Tibial artery (tissue), 4 donors: ENCODE measurements at regions not wholly inside any gene's neighbourhood (a gene's known extent, or its start where the extent isn't known, plus 50 kb on each side); places are given as distances from the start of the nearest gene placed in this dataset.

ENCODE experiments used
- DNase-seq, 2 donors: peaks; one replicate each; pipeline ENCODE4 v3.0.0-alpha.2; 2019
- H3K27ac ChIP-seq, 2 donors: fragments of 200-600 bp; sonication (generic) in 1 of 2; 1 replicate in 1 of 2; 2 replicates in 1 of 2; pipeline ENCODE4 v1.5.1; 2018 to 2019; ENCODE audit warnings: mild to moderate bottlenecking in 1 of 2
- H3K27me3 ChIP-seq, 2 donors: fragments of 200-600 bp; sonication (generic) in 1 of 2; one replicate each; pipeline versions ENCODE4 v1.5.1 to v1.6.0; 2016 to 2019
- H3K36me3 ChIP-seq, 3 donors: fragments of 200-600 bp; sonication (generic) in 2 of 3; one replicate each; pipeline ENCODE4 v1.5.1; 2016 to 2019; ENCODE audit warnings: mild to moderate bottlenecking in 2 of 3
- H3K4me1 ChIP-seq, 4 donors: fragments of 200-600 bp; sonication (generic) in 2 of 4; 1 replicate in 3 of 4; 2 replicates in 1 of 4; pipeline ENCODE4 v1.5.1; 2016 to 2019
- H3K4me3 ChIP-seq, 2 donors: fragments of 200-600 bp; sonication (generic) in 1 of 2; 1 replicate in 1 of 2; 2 replicates in 1 of 2; pipeline ENCODE4 v1.5.1; 2018 to 2019; ENCODE audit warnings: mild to moderate bottlenecking in 2 of 2
- H3K9me3 ChIP-seq, 3 donors: fragments of 200-600 bp; sonication (generic) in 1 of 3; one replicate each; pipeline ENCODE4 v1.5.1; 2016 to 2019
- intact Hi-C: fragments of 100-400 bp; cut with DNase I; formaldehyde crosslinking; loops from one replicate; pipeline ENCODE4 v1.15.0; 2023; ENCODE audit warnings: low total_unique reads
- TF ChIP-seq, protein P1 (sequence below), 2 experiments: fragments of 200-600 bp in 1 of 2; fragments of 450-650 bp in 1 of 2; IDR thresholded peaks; one replicate each; pipeline ENCODE4 v1.5.1; 2017 to 2019; ENCODE audit warnings: antibody characterized with exemption in 2 of 2, mild to moderate bottlenecking in 1 of 2, moderate library complexity in 1 of 2

GRCh38 chr2:145036421-145037011 is 516.6 kb upstream of the ZEB2 start:
- peak overlapping the region; percentile 19 to 25 for H3K4me3 ChIP-seq
- TF ChIP-seq, protein P1, sequence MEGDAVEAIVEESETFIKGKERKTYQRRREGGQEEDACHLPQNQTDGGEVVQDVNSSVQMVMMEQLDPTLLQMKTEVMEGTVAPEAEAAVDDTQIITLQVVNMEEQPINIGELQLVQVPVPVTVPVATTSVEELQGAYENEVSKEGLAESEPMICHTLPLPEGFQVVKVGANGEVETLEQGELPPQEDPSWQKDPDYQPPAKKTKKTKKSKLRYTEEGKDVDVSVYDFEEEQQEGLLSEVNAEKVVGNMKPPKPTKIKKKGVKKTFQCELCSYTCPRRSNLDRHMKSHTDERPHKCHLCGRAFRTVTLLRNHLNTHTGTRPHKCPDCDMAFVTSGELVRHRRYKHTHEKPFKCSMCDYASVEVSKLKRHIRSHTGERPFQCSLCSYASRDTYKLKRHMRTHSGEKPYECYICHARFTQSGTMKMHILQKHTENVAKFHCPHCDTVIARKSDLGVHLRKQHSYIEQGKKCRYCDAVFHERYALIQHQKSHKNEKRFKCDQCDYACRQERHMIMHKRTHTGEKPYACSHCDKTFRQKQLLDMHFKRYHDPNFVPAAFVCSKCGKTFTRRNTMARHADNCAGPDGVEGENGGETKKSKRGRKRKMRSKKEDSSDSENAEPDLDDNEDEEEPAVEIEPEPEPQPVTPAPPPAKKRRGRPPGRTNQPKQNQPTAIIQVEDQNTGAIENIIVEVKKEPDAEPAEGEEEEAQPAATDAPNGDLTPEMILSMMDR (IDR thresholded peaks at IDR 0.05): no peak

GRCh38 chr2:145034511-145034910 is 514.6 kb upstream of the ZEB2 start:
- Histone ChIP-seq H3K27ac (no peak overlapping the region), H3K27me3 (no peaks in the 10 kb centered on the region), H3K4me3 (no peak overlapping the region), H3K36me3 (no peaks in the 10 kb centered on the region), H3K4me1 (peaks cover 0 to 37% (median 9%) of the 10 kb centered on the region in 4 donors), H3K9me3 (no peaks in the 10 kb centered on the region)
- no peak for DNase-seq
- intact Hi-C loops: no loop called here
- TF ChIP-seq, protein P1 (IDR thresholded peaks at IDR 0.05): no peak

More at GRCh38 chr2:145036421-145037011, 516.6 kb upstream of the ZEB2 start:
- Histone ChIP-seq H3K9me3 (no peaks in the 10 kb centered on the region), H3K36me3 (no peaks in the 10 kb centered on the region), H3K4me1 (peaks cover 0 to 31% (median 7%) of the 10 kb centered on the region in 4 donors), H3K27ac (peak overlapping the region; percentile 67 to 71), H3K27me3 (no peaks in the 10 kb centered on the region)
- no peak for DNase-seq
- intact Hi-C loops: no loop called here

GRCh38 chr2:145033438-145033837 is 513.5 kb upstream of the ZEB2 start:
- TF ChIP-seq, protein P1 (IDR thresholded peaks at IDR 0.05): no peak
- intact Hi-C loops: no loop called here
- Histone ChIP-seq H3K4me1 (peaks cover 0 to 40% (median 9%) of the 10 kb centered on the region in 4 donors), H3K27ac (no peak overlapping the region), H3K4me3 (no peak overlapping the region), H3K9me3 (no peaks in the 10 kb centered on the region), H3K27me3 (no peaks in the 10 kb centered on the region), H3K36me3 (no peaks in the 10 kb centered on the region)
- DNase-seq: no peak

GRCh38 chr2:145032791-145033190 is 512.9 kb upstream of the ZEB2 start:
- no peak overlapping the region for H3K4me3 ChIP-seq
- no peaks in the 10 kb centered on the region for H3K36me3 ChIP-seq
- no peak overlapping the region for H3K27ac ChIP-seq
- TF ChIP-seq, protein P1 (IDR thresholded peaks at IDR 0.05): no peak
- no peaks in the 10 kb centered on the region for H3K9me3 ChIP-seq
- intact Hi-C loops: no loop called here
- H3K27me3 ChIP-seq: no peaks in the 10 kb centered on the region
- no peak for DNase-seq
- H3K4me1 ChIP-seq: peaks cover 0 to 40% (median 4%) of the 10 kb centered on the region in 4 donors

DNA sequence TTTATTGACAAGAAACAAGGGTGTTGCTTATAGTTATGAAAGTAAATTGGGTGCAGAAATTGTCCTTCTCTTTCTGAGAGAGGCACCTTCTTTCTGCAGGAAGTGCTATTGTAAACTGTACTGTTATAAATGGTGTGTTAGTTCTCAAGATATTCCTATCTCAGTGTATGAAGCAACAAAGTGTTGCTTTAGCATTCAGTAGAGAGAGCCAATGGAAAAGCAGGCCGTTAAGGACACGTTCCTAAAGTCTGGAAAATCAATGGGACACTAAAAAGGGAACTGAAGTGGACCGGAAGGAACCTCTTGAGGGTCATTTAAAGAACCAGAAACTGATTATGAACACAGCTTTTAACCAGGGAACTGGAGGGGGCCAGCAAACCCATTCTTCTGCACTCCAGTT is 510.0 kb upstream of the ZEB2 start:
- TF ChIP-seq, protein P1 (IDR thresholded peaks at IDR 0.05): no peak
- Histone ChIP-seq H3K36me3 (no peaks in the 10 kb centered on the region), H3K9me3 (no peaks in the 10 kb centered on the region), H3K4me1 (peaks cover 0 to 28% (median 2%) of the 10 kb centered on the region in 4 donors), H3K4me3 (no peak overlapping the region), H3K27me3 (no peaks in the 10 kb centered on the region), H3K27ac (peak overlapping the region in 1 of 2 donors; percentile 16)
- DNase-seq: no peak
- intact Hi-C loops: loop anchor here (10.0 kb wide), 1 partner anchor 505 kb away; the partner anchor contains the start of gene ZEB2
